ENCODE measurements at regions not wholly inside any gene's neighbourhood (a gene's known extent, or its start where the extent isn't known, plus 50 kb on each side); places are given as distances from the start of the nearest gene placed in this dataset.

DNA sequence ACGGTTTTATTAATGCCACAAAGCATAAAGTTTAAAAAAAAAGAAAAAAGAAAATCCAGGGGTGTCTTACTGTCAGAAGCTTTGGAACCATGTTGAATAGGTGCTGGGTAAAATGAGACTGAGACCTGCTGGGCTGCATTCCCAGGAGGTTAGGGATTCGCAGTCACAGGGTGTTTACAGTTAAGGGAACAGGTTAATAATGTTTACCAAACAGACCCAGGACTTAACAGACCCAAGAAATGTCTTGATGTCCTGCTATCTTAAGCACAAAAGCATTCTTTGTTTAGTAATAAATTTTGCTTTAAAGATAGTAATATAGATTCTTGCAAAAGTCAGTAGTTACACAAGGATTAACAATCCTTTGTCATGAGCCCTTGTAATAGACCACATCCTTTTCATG lies 54.7 kb downstream of the OLFML3 start (continued):
- TF ChIP-seq, protein P1, sequence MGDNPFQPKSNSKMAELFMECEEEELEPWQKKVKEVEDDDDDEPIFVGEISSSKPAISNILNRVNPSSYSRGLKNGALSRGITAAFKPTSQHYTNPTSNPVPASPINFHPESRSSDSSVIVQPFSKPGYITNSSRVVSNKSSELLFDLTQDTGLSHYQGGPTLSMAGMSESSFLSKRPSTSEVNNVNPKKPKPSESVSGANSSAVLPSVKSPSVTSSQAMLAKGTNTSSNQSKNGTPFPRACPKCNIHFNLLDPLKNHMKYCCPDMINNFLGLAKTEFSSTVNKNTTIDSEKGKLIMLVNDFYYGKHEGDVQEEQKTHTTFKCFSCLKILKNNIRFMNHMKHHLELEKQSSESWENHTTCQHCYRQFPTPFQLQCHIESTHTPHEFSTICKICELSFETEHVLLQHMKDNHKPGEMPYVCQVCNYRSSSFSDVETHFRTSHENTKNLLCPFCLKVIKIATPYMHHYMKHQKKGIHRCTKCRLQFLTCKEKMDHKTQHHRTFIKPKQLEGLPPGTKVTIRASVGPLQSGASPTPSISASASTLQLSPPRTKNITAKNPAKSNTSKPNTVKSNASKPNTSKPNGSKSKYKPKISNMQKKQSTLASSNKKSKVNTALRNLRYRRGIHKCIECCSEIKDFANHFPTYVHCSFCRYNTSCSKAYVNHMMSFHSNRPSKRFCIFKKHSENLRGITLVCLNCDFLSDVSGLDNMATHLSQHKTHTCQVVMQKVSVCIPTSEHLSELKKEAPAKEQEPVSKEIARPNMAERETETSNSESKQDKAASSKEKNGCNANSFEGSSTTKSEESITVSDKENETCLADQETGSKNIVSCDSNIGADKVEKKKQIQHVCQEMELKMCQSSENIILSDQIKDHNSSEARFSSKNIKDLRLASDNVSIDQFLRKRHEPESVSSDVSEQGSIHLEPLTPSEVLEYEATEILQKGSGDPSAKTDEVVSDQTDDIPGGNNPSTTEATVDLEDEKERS (CRISPR knock-in tag; IDR thresholded peaks at IDR 0.05): no peak
- TF ChIP-seq SKI (IDR thresholded peaks at IDR 0.05; ENCODE audit: partially characterized antibody): no peak
- TF ChIP-seq RBAK (CRISPR knock-in tag; IDR thresholded peaks at IDR 0.05): no peak
- TF ChIP-seq, protein P2, sequence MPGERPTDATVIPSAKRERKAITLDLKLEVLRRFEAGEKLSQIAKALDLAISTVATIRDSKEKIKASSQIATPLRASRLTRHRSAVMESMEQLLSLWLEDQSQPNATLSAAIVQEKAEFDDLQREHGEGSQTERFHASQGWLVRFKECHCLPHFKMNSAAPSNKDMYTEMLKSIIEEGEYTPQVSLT (CRISPR knock-in tag; IDR thresholded peaks at IDR 0.05; ENCODE audit: borderline replicate concordance, low read depth): no peak
- TF ChIP-seq, protein P3, sequence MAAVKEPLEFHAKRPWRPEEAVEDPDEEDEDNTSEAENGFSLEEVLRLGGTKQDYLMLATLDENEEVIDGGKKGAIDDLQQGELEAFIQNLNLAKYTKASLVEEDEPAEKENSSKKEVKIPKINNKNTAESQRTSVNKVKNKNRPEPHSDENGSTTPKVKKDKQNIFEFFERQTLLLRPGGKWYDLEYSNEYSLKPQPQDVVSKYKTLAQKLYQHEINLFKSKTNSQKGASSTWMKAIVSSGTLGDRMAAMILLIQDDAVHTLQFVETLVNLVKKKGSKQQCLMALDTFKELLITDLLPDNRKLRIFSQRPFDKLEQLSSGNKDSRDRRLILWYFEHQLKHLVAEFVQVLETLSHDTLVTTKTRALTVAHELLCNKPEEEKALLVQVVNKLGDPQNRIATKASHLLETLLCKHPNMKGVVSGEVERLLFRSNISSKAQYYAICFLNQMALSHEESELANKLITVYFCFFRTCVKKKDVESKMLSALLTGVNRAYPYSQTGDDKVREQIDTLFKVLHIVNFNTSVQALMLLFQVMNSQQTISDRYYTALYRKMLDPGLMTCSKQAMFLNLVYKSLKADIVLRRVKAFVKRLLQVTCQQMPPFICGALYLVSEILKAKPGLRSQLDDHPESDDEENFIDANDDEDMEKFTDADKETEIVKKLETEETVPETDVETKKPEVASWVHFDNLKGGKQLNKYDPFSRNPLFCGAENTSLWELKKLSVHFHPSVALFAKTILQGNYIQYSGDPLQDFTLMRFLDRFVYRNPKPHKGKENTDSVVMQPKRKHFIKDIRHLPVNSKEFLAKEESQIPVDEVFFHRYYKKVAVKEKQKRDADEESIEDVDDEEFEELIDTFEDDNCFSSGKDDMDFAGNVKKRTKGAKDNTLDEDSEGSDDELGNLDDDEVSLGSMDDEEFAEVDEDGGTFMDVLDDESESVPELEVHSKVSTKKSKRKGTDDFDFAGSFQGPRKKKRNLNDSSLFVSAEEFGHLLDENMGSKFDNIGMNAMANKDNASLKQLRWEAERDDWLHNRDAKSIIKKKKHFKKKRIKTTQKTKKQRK (IDR thresholded peaks at IDR 0.05; ENCODE audit: low read length): no peak
- no peak for TF ChIP-seq KLF16 (CRISPR knock-in tag; IDR thresholded peaks at IDR 0.05)
- TF ChIP-seq ZNF777 (CRISPR knock-in tag; IDR thresholded peaks at IDR 0.05): no peak
- TF ChIP-seq SP4 (CRISPR knock-in tag; IDR thresholded peaks at IDR 0.05): no peak
- TF ChIP-seq, protein P4, sequence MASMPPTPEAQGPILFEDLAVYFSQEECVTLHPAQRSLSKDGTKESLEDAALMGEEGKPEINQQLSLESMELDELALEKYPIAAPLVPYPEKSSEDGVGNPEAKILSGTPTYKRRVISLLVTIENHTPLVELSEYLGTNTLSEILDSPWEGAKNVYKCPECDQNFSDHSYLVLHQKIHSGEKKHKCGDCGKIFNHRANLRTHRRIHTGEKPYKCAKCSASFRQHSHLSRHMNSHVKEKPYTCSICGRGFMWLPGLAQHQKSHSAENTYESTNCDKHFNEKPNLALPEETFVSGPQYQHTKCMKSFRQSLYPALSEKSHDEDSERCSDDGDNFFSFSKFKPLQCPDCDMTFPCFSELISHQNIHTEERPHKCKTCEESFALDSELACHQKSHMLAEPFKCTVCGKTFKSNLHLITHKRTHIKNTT (CRISPR knock-in tag; IDR thresholded peaks at IDR 0.05): no peak
